Activated naive CD8-positive, alpha-beta T cell treated with anti-CD3 and anti-CD28 coated beads for 36 hours (primary cell): ENCODE measurements at regions not wholly inside any gene's neighbourhood (a gene's known extent, or its start where the extent isn't known, plus 50 kb on each side); places are given as distances from the start of the nearest gene placed in this dataset.

Source experiments
- DNase-seq: peaks from one replicate; pipeline ENCODE4 v3.0.0; 2021
- H3K27ac Mint-ChIP-seq: one replicate; pipeline ENCODE4 v1.8.0; 2022; ENCODE audit warnings: mild to moderate bottlenecking, moderate library complexity, mixed read lengths
- H3K27me3 Mint-ChIP-seq: one replicate; pipeline ENCODE4 v1.8.0; 2022; ENCODE audit warnings: mild to moderate bottlenecking, mixed read lengths
- H3K36me3 Mint-ChIP-seq: one replicate; pipeline ENCODE4 v1.8.0; 2021; ENCODE audit warnings: mild to moderate bottlenecking, mixed read lengths
- H3K4me1 Mint-ChIP-seq: one replicate; pipeline ENCODE4 v1.8.0; 2021; ENCODE audit warnings: mixed read lengths
- H3K4me3 Mint-ChIP-seq: one replicate; pipeline ENCODE4 v1.8.0; 2022; ENCODE audit warnings: mild to moderate bottlenecking, moderate library complexity, mixed read lengths
- H3K9me3 Mint-ChIP-seq: one replicate; pipeline ENCODE4 v1.8.0; 2022; ENCODE audit warnings: mixed read lengths

- Mint-ChIP-seq H3K4me1 (no peaks in the 10 kb centered on the region), H3K36me3 (no peaks in the 10 kb centered on the region), H3K27ac (no peak overlapping the region), H3K4me3 (no peak overlapping the region), H3K9me3 (peaks cover 8% of the 10 kb centered on the region), H3K27me3 (peaks cover 8% of the 10 kb centered on the region)
- DNase-seq = no peak
Measured at GRCh38 chr10:61325223-61325960, 127.8 kb downstream of the TMEM26 start.

- H3K27ac Mint-ChIP-seq = no peak overlapping the region
- DNase-seq = no peak
- H3K27me3 Mint-ChIP-seq = peaks cover 8% of the 10 kb centered on the region
- no peak overlapping the region for H3K4me3 Mint-ChIP-seq
- peaks cover 3% of the 10 kb centered on the region for H3K9me3 Mint-ChIP-seq
- H3K4me1 Mint-ChIP-seq = no peaks in the 10 kb centered on the region
- no peaks in the 10 kb centered on the region for H3K36me3 Mint-ChIP-seq
Measured at GRCh38 chr10:61323726-61324125, 129.5 kb downstream of the TMEM26 start.

DNA sequence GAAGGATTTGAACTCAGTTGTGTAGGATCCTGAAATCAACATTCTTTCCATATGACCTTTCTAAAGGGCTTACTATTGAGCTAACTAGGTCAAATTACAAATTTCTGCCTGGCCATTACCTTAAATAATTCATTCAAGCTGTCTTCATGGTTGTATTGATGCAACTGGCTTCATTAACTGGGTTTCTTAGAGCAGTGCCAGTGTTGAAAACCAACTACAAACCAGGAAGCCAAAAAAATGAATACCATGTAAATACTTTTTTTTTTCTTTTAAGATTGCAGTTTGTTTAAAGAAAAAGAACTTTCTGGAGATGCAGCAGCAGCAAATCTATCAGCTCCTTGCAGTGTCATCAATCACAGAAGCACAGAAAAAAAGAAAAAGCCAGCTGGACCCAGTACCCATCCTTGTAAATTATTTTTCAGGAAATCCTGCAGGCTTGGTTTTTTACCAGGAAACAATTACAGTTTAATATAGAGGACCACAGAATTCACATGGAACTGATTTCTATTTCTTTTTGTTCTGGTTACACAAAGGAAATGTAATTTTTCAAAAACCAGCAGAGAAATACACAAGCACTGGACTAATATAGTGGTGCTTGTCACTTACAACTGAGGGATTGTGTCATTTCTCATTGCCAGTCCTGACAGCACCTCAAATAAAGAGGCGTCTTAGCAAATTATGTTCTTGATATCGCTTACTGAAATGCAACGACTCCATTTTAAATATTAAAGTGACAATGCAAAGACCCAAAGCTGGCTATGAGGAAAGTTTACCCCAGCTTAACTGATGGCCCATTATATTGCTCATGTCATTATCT is 131.9 kb downstream of the TMEM26 start:
- DNase-seq = no peak
- Mint-ChIP-seq H3K36me3 (no peaks in the 10 kb centered on the region), H3K4me3 (no peak overlapping the region), H3K27ac (no peak overlapping the region), H3K9me3 (no peaks in the 10 kb centered on the region), H3K4me1 (no peaks in the 10 kb centered on the region), H3K27me3 (peaks cover 8% of the 10 kb centered on the region)

GRCh38 chr10:61320257-61320587 is 133.0 kb downstream of the TMEM26 start:
- H3K27me3 Mint-ChIP-seq = peaks cover 6% of the 10 kb centered on the region
- no peaks in the 10 kb centered on the region for H3K4me1 Mint-ChIP-seq
- no peak overlapping the region for H3K27ac Mint-ChIP-seq
- H3K4me3 Mint-ChIP-seq = no peak overlapping the region
- DNase-seq = no peak
- no peaks in the 10 kb centered on the region for H3K36me3 Mint-ChIP-seq
- no peaks in the 10 kb centered on the region for H3K9me3 Mint-ChIP-seq

- Mint-ChIP-seq H3K36me3 (no peaks in the 10 kb centered on the region), H3K27me3 (peaks cover under 1% of the 10 kb centered on the region), H3K4me1 (no peaks in the 10 kb centered on the region), H3K9me3 (no peaks in the 10 kb centered on the region), H3K4me3 (no peak overlapping the region), H3K27ac (no peak overlapping the region)
- DNase-seq = no peak
Measured at GRCh38 chr10:61319386-61320256, 133.6 kb downstream of the TMEM26 start.

DNA sequence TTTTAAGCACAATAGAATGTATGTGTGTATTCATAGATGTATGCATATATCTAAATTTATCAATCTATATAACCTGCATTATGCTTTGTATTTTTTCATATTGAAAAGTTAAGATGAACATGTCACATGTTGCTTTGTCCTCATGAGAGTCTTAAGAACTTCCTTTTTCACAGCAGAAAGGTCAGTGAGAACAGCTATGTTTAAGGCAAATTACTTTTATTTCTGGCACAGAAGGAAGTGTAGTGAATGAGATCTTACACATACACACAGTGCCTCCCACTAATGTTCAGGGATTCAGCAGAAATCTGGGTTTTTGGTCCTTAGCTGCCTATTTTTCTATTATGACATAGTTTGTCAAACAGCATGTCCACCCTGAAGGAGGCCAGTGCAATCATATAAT is 134.8 kb downstream of the TMEM26 start:
- DNase-seq = no peak
- Mint-ChIP-seq H3K4me1 (peaks cover 9% of the 10 kb centered on the region), H3K4me3 (no peak overlapping the region), H3K27ac (no peak overlapping the region), H3K36me3 (no peaks in the 10 kb centered on the region), H3K27me3 (no peaks in the 10 kb centered on the region), H3K9me3 (no peaks in the 10 kb centered on the region)

DNA sequence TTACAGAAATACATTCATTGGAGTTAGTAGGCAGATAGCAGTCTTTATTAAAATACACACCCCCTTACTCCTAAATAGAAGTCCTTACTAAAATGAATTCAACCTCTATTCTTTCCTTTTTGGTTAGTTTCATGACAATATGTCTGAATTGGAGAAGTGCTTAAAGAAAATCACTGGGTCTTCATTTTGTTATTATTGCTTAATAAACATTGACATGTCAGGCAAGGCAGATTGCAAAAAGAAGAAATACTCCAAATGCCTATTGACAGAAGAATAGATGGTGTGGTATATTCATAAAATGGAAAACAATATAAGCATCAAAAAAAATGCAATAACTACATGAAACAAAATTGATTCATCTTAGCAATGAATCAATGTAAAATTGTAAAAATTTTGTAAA is 135.5 kb downstream of the TMEM26 start:
- H3K4me1 Mint-ChIP-seq = peaks cover 12% of the 10 kb centered on the region
- H3K27ac Mint-ChIP-seq = no peak overlapping the region
- no peak overlapping the region for H3K4me3 Mint-ChIP-seq
- H3K27me3 Mint-ChIP-seq = no peaks in the 10 kb centered on the region
- no peak for DNase-seq
- no peaks in the 10 kb centered on the region for H3K9me3 Mint-ChIP-seq
- H3K36me3 Mint-ChIP-seq = no peaks in the 10 kb centered on the region

- peaks cover 12% of the 10 kb centered on the region for H3K4me1 Mint-ChIP-seq
- no peak overlapping the region for H3K4me3 Mint-ChIP-seq
- H3K27me3 Mint-ChIP-seq = no peaks in the 10 kb centered on the region
- H3K36me3 Mint-ChIP-seq = no peaks in the 10 kb centered on the region
- H3K27ac Mint-ChIP-seq = no peak overlapping the region
- H3K9me3 Mint-ChIP-seq = no peaks in the 10 kb centered on the region
- DNase-seq = no peak
Measured at GRCh38 chr10:61316676-61317265, 136.4 kb downstream of the TMEM26 start.

DNA sequence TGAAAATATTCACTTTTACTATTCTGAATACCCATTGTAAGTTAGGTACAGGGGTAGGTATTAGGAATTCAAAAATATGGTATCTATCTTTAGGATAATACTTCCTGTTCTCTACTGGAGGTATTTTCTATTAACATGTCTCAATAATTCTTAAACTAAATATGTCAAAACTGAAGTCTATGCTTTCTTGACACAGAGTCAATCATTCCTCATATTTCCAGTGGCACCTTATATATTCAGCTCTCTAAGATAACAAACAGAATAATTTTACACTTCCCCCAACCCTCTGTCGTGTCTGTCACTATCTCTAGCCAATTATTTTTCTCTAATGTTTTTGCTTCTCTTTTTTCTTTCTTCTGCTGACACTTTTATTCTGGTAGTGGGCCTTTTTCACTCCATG is 138.9 kb downstream of the TMEM26 start:
- Mint-ChIP-seq H3K27me3 (no peaks in the 10 kb centered on the region), H3K27ac (no peak overlapping the region), H3K9me3 (peaks cover 2% of the 10 kb centered on the region), H3K36me3 (no peaks in the 10 kb centered on the region), H3K4me3 (no peak overlapping the region), H3K4me1 (peaks cover 12% of the 10 kb centered on the region)
- no peak for DNase-seq

- Mint-ChIP-seq H3K9me3 (peaks cover 2% of the 10 kb centered on the region), H3K27ac (no peak overlapping the region), H3K27me3 (no peaks in the 10 kb centered on the region), H3K4me3 (no peak overlapping the region), H3K4me1 (peaks cover 12% of the 10 kb centered on the region), H3K36me3 (no peaks in the 10 kb centered on the region)
- no peak for DNase-seq
Measured at GRCh38 chr10:61313460-61313859, 139.7 kb downstream of the TMEM26 start.

DNA sequence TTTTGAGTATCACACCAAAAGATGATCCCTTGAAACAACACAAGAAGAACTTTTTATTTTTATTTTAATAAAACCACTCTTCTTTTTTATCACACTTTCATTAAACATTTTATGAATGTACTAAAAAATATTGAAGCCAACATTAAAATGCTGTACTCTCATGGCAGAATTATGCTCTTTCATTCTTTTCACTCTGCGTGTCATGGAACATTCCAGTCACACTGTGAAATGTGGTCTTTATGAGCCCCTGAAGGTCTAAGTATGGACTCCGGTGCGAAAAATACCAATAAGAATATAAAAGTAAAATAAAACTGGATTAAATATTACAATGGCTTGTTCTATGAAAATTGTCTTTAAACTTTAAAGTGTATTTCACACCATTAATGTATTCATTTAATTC is 148.4 kb downstream of the TMEM26 start:
- no peak overlapping the region for H3K4me3 Mint-ChIP-seq
- peaks cover 3% of the 10 kb centered on the region for H3K27me3 Mint-ChIP-seq
- no peaks in the 10 kb centered on the region for H3K9me3 Mint-ChIP-seq
- DNase-seq = no peak
- no peaks in the 10 kb centered on the region for H3K36me3 Mint-ChIP-seq
- H3K4me1 Mint-ChIP-seq = no peaks in the 10 kb centered on the region
- no peak overlapping the region for H3K27ac Mint-ChIP-seq

DNA sequence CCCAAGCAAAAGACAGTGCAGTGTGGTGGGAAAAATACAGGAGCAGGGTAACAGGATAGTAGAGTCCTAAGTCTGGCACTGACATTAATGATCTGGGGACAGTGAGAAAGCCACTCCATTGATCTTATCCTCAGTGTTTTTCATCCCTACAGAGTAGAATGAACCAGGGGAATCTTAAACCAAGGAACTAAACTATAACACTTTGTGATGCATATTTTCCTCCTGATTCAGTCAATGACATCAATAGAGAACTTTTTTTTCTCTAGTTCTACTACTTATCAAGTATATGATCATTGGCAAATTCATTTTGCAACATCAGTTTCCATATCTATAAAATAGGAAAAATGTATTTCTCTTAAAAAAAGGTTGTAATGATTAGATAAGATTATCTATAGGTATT is 151.1 kb downstream of the TMEM26 start:
- H3K27me3 Mint-ChIP-seq = peaks cover 3% of the 10 kb centered on the region
- H3K27ac Mint-ChIP-seq = no peak overlapping the region
- H3K4me3 Mint-ChIP-seq = no peak overlapping the region
- H3K36me3 Mint-ChIP-seq = no peaks in the 10 kb centered on the region
- peaks cover 3% of the 10 kb centered on the region for H3K9me3 Mint-ChIP-seq
- no peak for DNase-seq
- H3K4me1 Mint-ChIP-seq = no peaks in the 10 kb centered on the region

GRCh38 chr10:61301575-61301974 is 151.6 kb downstream of the TMEM26 start:
- DNase-seq = no peak
- Mint-ChIP-seq H3K4me3 (no peak overlapping the region), H3K27me3 (peaks cover 3% of the 10 kb centered on the region), H3K4me1 (no peaks in the 10 kb centered on the region), H3K27ac (no peak overlapping the region), H3K9me3 (peaks cover 3% of the 10 kb centered on the region), H3K36me3 (no peaks in the 10 kb centered on the region)

GRCh38 chr10:61299841-61300240 is 153.3 kb downstream of the TMEM26 start:
- Mint-ChIP-seq H3K9me3 (peaks cover 3% of the 10 kb centered on the region), H3K27ac (no peak overlapping the region), H3K4me3 (no peak overlapping the region), H3K4me1 (no peaks in the 10 kb centered on the region), H3K27me3 (peaks cover 3% of the 10 kb centered on the region), H3K36me3 (no peaks in the 10 kb centered on the region)
- DNase-seq = no peak

DNA sequence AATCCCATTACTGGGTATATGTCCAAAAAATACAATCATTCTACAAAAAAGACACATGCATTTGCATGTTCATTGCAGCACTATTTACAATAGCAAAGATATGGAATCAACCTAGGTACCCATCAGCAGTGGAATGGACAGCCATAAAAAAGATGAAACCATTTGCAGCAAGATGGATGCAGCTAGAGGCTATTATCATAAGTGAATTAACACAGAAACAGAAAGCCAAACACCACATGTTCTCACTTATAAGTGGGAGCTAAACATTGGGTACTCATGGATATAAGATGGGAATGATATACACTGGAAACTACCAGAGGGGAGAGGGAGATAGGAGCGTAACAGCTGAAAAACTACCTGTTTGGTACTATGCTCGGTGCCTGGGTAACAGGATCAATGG is 154.0 kb downstream of the TMEM26 start:
- H3K4me3 Mint-ChIP-seq = no peak overlapping the region

More for the DNA sequence above, 154.0 kb downstream of the TMEM26 start:
- no peak overlapping the region for H3K27ac Mint-ChIP-seq
- H3K36me3 Mint-ChIP-seq = no peaks in the 10 kb centered on the region
- H3K4me1 Mint-ChIP-seq = no peaks in the 10 kb centered on the region
- H3K27me3 Mint-ChIP-seq = peaks cover 3% of the 10 kb centered on the region
- peaks cover 3% of the 10 kb centered on the region for H3K9me3 Mint-ChIP-seq
- DNase-seq = no peak
